Gastroesophageal sphincter (tissue), 3 donors: ENCODE measurements at regions not wholly inside any gene's neighbourhood (a gene's known extent, or its start where the extent isn't known, plus 50 kb on each side); places are given as distances from the start of the nearest gene placed in this dataset.

Source experiments
- EP300 ChIP-seq: sonication (generic); formaldehyde crosslinking; IDR thresholded peaks from one replicate; pipeline ENCODE4 v1.6.1; 2017; ENCODE audit warnings: antibody characterized with exemption, mild to moderate bottlenecking
- POLR2A ChIP-seq, 2 donors: fragments of 450-650 bp; IDR thresholded peaks; one replicate each; pipeline ENCODE4 v1.6.1; 2017; ENCODE audit warnings: antibody characterized with exemption in 2 of 2, mild to moderate bottlenecking in 2 of 2, moderate library complexity in 1 of 2
- TF ChIP-seq, protein P1 (sequence below), 4 experiments: fragments of 200-600 bp in 2 of 4; fragments of 450-650 bp in 2 of 4; sonication (generic) in 1 of 4; IDR thresholded peaks; one replicate each; pipeline ENCODE4 v1.5.1; 2017 to 2019; ENCODE audit warnings: antibody characterized with exemption in 4 of 4, mild to moderate bottlenecking in 2 of 4, moderate library complexity in 2 of 4

DNA sequence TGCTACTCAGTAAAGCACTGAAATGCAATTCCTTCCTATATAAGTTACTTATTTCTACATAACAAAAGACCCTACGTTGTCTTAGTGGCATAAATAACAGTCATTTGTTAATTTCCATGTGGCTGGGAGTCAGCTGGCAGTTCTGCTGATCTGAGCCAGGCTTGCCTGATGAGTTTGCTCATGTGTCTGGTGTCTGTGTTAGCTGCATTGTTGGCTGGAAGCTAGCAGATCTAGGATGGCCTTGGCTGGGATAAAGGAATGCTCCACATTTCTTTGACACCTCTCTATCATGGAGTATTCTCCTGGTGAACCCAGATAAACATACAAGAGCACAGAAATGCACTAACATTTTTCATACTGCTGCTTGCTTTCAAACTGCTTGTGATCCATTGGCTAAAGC is 264.4 kb upstream of the MON1B start:
- TF ChIP-seq EP300 (no peak), POLR2A (IDR thresholded peaks at IDR 0.05) (no peak)
- TF ChIP-seq, protein P1, sequence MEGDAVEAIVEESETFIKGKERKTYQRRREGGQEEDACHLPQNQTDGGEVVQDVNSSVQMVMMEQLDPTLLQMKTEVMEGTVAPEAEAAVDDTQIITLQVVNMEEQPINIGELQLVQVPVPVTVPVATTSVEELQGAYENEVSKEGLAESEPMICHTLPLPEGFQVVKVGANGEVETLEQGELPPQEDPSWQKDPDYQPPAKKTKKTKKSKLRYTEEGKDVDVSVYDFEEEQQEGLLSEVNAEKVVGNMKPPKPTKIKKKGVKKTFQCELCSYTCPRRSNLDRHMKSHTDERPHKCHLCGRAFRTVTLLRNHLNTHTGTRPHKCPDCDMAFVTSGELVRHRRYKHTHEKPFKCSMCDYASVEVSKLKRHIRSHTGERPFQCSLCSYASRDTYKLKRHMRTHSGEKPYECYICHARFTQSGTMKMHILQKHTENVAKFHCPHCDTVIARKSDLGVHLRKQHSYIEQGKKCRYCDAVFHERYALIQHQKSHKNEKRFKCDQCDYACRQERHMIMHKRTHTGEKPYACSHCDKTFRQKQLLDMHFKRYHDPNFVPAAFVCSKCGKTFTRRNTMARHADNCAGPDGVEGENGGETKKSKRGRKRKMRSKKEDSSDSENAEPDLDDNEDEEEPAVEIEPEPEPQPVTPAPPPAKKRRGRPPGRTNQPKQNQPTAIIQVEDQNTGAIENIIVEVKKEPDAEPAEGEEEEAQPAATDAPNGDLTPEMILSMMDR (IDR thresholded peaks at IDR 0.05), result no peak
